ELR (cell line): ENCODE measurements at regions not wholly inside any gene's neighbourhood (a gene's known extent, or its start where the extent isn't known, plus 50 kb on each side); places are given as distances from the start of the nearest gene placed in this dataset.

Source experiments
- DNase-seq: peaks from one replicate; pipeline ENCODE4 v3.0.0-alpha.2; 2015; ENCODE audit warnings: low read depth

- DNase-seq: no peak
These were observed 371.1 kb upstream of the NFE2L3 start for GRCh38 chr7:25780904-25781303.

GRCh38 chr7:25781704-25782103, 370.3 kb upstream of the NFE2L3 start:
- DNase-seq: no peak

- DNase-seq: no peak
These were observed 365.1 kb upstream of the NFE2L3 start for GRCh38 chr7:25786936-25787335.

GRCh38 chr7:25787336-25787735, 364.7 kb upstream of the NFE2L3 start:
- DNase-seq: no peak

GRCh38 chr7:25788371-25788770, 363.6 kb upstream of the NFE2L3 start:
- DNase-seq: no peak

GRCh38 chr7:25788961-25789620, 362.9 kb upstream of the NFE2L3 start:
- DNase-seq: no peak

- DNase-seq: no peak
These were observed 362.0 kb upstream of the NFE2L3 start for GRCh38 chr7:25789701-25790640.

- DNase-seq: no peak
These were observed 361.0 kb upstream of the NFE2L3 start for GRCh38 chr7:25790963-25791362.

GRCh38 chr7:25792586-25792985, 359.4 kb upstream of the NFE2L3 start:
- no peak for DNase-seq

- DNase-seq: peak; percentile 26
These were observed 356.2 kb upstream of the NFE2L3 start for GRCh38 chr7:25795824-25796235.

GRCh38 chr7:25798344-25798743, 353.7 kb upstream of the NFE2L3 start:
- no peak for DNase-seq

- no peak for DNase-seq
These were observed 350.8 kb upstream of the NFE2L3 start for GRCh38 chr7:25801214-25801613.

GRCh38 chr7:25802057-25802456, 349.9 kb upstream of the NFE2L3 start:
- DNase-seq: no peak

- DNase-seq: no peak
These were observed 349.5 kb upstream of the NFE2L3 start for GRCh38 chr7:25802473-25802872.

- no peak for DNase-seq
These were observed 348.7 kb upstream of the NFE2L3 start for GRCh38 chr7:25803117-25803887.

- DNase-seq: peak; percentile 6
These were observed 347.8 kb upstream of the NFE2L3 start for GRCh38 chr7:25804154-25804553.

GRCh38 chr7:25805027-25805687, 346.8 kb upstream of the NFE2L3 start:
- peak; percentile 19 for DNase-seq

GRCh38 chr7:25807086-25807611, 344.8 kb upstream of the NFE2L3 start:
- no peak for DNase-seq

GRCh38 chr7:25809441-25809840, 342.6 kb upstream of the NFE2L3 start:
- no peak for DNase-seq

- DNase-seq: no peak
These were observed 339.7 kb upstream of the NFE2L3 start for GRCh38 chr7:25812086-25812850.

- no peak for DNase-seq
These were observed 338.6 kb upstream of the NFE2L3 start for GRCh38 chr7:25813381-25813780.
